BJ (cell line): ENCODE measurements at regions not wholly inside any gene's neighbourhood (a gene's known extent, or its start where the extent isn't known, plus 50 kb on each side); places are given as distances from the start of the nearest gene placed in this dataset.

Source experiments
- CTCF ChIA-PET: fragments of 350-600 bp; formaldehyde crosslinking; extraction: SDS; loops from one replicate; lab custom pipeline; 2021; ENCODE audit warnings: antibody characterized with exemption, inconsistent platforms; lab: Yijun Ruan, JAX
- POLR2A ChIA-PET: fragments of 300-600 bp; sonication (Branson Sonifier 250); formaldehyde crosslinking; extraction: SDS; loops from one replicate; lab custom pipeline; 2021; ENCODE audit warnings: antibody characterized with exemption; lab: Charles Lee
- DNase-seq: peaks from one replicate; pipeline ENCODE4 v3.0.0-alpha.2; 2011; ENCODE audit warnings: low read depth
- H3K27me3 ChIP-seq: 2 replicates; pipeline ENCODE4 v1.6.0; 2011; ENCODE audit warnings: low read length; ENCODE audit not compliant: control insufficient read depth, insufficient read depth
- H3K36me3 ChIP-seq: 2 replicates; pipeline ENCODE4 v1.5.1; 2011; ENCODE audit warnings: low read length; ENCODE audit not compliant: control insufficient read depth, insufficient read depth
- H3K4me3 ChIP-seq: 2 replicates; pipeline ENCODE4 v1.5.1; 2011; ENCODE audit warnings: low read depth, mild to moderate bottlenecking, control low read depth, low read length
- CTCF ChIP-seq: IDR thresholded peaks from 2 replicates; pipeline ENCODE4 v1.5.1; 2011; ENCODE audit warnings: low read depth, mild to moderate bottlenecking, control low read depth, inconsistent platforms, low read length, moderate library complexity; ENCODE audit not compliant: insufficient read depth

- no peak overlapping the region for H3K4me3 ChIP-seq
- TF ChIP-seq CTCF = no peak
- H3K27me3 ChIP-seq = no peaks in the 10 kb centered on the region; the same call in 1 of the 2 replicates
- H3K36me3 ChIP-seq = no peaks in the 10 kb centered on the region
- DNase-seq = no peak
- CTCF ChIA-PET = no interaction called here
- POLR2A ChIA-PET = no interaction called here
Observed at GRCh38 chr18:75506913-75507312, 79.4 kb upstream of the SMIM21 start.

GRCh38 chr18:75504469-75504868 is 77.0 kb upstream of the SMIM21 start:
- Histone ChIP-seq H3K36me3 (no peaks in the 10 kb centered on the region), H3K4me3 (no peak overlapping the region), H3K27me3 (no peaks in the 10 kb centered on the region; the same call in 1 of the 2 replicates)
- ChIA-PET POLR2A (no interaction called here), CTCF (interaction anchor here (1.3 kb wide), 1 partner anchor 9 kb away, joined by 4 read pairs; no protein-coding TSS in a partner anchor)
- TF ChIP-seq CTCF = no peak
- no peak for DNase-seq

- Histone ChIP-seq H3K4me3 (no peak overlapping the region), H3K36me3 (no peaks in the 10 kb centered on the region), H3K27me3 (no peaks in the 10 kb centered on the region; the same call in 1 of the 2 replicates)
- POLR2A ChIA-PET = no interaction called here
- CTCF ChIA-PET = no interaction called here
- no peak for TF ChIP-seq CTCF
- DNase-seq = no peak
Observed at GRCh38 chr18:75503615-75504014, 76.1 kb upstream of the SMIM21 start.

GRCh38 chr18:75502286-75502685 is 74.8 kb upstream of the SMIM21 start:
- DNase-seq = no peak
- Histone ChIP-seq H3K27me3 (no peaks in the 10 kb centered on the region; the same call in 1 of the 2 replicates), H3K4me3 (no peak overlapping the region), H3K36me3 (no peaks in the 10 kb centered on the region)
- no peak for TF ChIP-seq CTCF
- CTCF ChIA-PET = no interaction called here
- POLR2A ChIA-PET = no interaction called here

GRCh38 chr18:75500545-75500944 is 73.0 kb upstream of the SMIM21 start:
- H3K4me3 ChIP-seq = no peak overlapping the region
- DNase-seq = no peak
- ChIA-PET POLR2A (interaction anchor here (0.7 kb wide), 1 partner anchor 25 kb away, joined by 3 read pairs; no protein-coding TSS in a partner anchor), CTCF (no interaction called here)
- H3K27me3 ChIP-seq = no peaks in the 10 kb centered on the region
- TF ChIP-seq CTCF = no peak
- H3K36me3 ChIP-seq = no peaks in the 10 kb centered on the region
